Stimulated activated CD8-positive, alpha-beta memory T cell treated with anti-CD3 and anti-CD28 coated beads, Interleukin-15, amount 100 ng/mL, for 1 hour (primary cell): ENCODE measurements at regions not wholly inside any gene's neighbourhood (a gene's known extent, or its start where the extent isn't known, plus 50 kb on each side); places are given as distances from the start of the nearest gene placed in this dataset.

Experiments
- DNase-seq: peaks from one replicate; pipeline ENCODE4 v3.0.0-alpha.2; 2020; ENCODE audit warnings: low read depth

GRCh38 chr20:63115651-63116411 is 100.1 kb downstream of the YTHDF1 start:
- no peak for DNase-seq

GRCh38 chr20:63114693-63115311 is 101.1 kb downstream of the YTHDF1 start:
- no peak for DNase-seq

DNA sequence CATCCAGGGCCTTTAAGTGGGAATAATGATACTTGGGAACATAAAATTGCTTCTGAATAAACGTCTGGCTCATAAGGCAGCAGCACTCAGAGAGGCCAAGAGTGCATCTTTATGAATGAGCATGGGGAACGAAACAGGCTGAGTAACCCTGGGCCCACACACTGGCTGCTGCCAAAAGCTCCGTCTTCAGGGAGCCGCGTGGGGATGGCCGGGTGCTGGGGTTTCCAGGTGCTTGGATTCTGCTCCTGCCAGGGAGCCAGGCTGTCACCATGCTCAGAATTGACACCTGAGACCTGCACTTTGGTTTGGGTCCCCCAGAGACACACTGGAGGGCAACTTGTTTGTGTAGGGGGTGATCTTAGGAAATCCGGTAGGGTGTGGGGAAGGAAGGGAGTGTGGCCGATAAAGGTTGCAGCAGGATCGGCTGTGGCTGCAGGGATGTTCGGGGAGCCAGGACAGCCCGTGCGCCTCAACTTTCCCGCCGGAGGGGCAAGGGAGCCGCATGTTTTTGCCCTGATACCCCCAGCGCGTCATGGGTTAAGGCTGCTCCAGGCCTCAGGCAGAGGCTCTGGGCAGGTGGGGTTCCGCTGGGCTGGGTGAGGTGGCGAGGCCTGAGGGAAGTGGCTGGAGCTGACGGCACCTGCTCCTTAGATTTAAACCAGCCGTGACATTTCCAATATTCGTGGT is 101.8 kb downstream of the YTHDF1 start:
- no peak for DNase-seq

DNA sequence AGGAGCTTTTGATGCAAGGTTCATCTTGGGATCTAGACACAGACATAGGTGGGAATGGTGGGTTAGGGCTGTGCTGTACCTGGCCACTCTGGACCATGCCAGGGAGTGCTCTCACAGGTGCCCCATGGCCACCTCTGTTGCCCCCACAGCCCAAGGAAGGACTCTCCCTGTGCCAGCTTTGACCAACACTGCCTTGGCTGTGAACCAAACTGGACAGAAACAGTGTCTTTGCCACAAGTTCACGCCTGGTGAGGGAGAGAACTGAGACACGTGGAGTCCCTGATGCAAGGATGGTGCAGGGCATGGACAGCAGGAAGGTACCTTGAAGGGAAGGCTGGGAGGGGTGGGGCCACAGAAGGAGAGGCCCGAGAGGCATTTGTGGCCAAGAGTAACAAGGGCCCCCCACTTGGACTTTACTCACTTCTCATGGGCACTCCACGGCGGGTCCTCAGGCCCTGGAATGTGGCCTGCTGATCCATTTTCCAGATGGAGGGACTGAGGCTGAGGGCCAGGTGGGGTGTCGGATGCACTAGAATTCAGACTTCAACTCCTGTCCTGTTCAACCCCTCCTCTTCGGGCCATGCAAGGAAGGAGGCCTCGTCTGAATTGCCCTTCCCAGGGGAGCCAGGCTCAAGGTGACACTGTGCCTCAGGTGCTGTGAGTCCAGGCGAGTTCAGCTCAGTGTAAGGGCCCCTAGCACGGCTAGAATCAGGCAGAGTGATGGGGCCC is 103.3 kb downstream of the YTHDF1 start:
- no peak for DNase-seq

GRCh38 chr20:63108247-63108646 is 101.5 kb upstream of the BHLHE23 start:
- no peak for DNase-seq

GRCh38 chr20:63107449-63108200 is 100.9 kb upstream of the BHLHE23 start:
- no peak for DNase-seq

DNA sequence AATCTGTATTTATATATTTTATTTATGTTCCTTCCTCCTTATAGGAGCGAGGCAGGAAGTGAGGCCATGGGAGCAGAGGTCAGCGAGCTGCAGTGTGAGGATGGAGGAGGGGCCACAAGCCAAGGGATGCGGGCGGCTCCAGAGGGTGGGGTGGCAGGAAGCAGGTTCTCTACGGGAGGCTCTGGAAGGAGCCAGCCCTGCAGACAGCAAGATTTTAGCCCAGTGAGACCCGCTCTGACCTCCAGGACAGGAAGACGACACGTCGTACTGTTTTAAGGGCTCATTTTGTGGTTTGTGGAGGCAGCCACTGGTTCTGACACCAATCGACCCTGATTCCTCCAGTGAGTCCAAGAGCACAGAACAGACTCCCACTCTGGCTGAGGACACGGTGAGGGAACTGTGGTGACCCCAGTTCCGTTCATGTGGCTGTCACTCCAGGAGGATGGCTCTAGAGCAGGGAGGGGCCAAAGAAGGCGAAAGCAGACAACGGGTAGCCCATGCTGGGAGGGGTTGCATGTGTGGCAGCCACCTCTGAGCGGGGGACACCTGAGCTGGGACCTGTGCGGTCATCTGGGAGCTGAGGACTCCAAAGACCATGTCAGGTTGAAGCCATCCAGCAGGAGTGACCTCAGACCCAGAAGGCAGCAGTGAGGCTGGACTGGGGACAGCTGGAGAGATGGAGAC is 100.1 kb upstream of the BHLHE23 start:
- no peak for DNase-seq

DNA sequence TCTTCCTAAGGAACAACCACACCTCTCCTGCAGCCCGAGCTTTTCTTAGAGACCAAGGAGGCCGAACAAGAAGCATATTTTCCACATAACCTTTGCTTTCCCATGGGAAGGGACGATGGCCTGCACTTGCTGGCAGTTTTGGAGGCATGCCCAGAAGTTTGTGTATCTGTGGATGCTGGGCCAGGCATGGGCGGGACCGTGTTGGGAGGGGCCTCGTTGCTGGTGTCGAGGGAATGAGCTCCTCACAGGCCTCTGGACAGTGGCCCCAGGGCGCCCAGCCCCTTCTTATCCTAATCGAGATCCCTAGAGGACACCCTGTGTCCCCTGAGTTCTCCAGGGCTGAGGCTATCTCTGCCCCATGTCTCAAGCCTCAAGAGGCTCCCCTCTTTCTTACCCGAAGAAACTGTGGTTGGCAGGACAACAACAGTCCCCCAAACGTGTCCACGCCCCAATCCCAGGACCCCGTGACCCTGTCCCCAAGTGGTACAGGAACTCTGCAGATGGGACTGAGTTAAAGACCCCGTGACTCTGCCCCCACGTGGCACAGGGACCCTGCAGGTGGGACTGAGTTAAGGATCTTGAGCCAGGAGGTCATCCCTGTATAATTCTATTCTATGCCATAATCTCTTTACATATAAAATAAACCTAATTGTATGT is 99.5 kb upstream of the BHLHE23 start:
- DNase-seq: no peak

DNA sequence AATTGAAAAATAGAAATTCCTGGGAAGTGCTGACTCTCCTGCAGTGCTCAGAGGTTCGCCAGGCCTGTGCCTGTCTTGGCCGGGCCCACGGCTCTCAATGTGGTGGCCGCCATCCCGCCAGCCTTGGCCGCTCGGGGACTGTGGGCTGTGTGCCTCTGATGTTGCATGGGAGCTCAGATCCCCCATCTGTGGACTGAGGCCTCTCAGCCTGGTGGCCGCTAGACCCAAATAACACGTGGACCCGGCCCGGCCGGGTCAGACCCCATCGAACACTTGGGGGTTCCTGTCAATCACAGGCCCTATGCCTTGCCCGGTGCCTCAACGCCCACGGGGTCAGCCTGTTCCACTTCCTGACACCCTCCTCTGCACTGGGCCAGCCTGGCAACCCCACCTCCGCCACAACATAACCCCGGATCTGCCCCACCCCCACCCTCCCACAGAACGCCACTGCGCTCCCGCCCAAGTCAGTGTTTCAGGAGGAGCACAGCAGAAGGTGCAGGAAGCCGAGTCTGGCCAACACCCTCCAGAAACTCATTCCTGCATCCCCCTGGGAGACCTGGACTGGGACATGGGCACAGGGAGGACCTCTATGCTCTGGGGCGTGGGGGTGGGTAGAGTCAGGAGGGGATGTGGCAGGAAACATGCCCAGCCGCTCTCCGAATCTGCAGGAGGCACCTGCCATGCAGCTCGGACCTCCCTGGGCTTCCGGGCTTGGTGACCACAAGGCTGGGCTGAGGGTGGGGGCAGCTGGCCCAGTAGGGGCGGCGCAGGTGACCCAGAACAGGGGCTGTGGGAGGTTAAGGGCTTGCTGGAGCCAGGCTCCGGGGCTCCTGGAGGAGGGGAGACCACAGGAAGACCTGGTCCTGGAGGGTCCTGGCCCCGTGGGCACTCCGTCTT is 98.7 kb upstream of the BHLHE23 start:
- DNase-seq: no peak

- no peak for DNase-seq
Measured at GRCh38 chr20:63104312-63105181, 97.8 kb upstream of the BHLHE23 start.

GRCh38 chr20:63103402-63104311 is 96.9 kb upstream of the BHLHE23 start:
- no peak for DNase-seq

DNA sequence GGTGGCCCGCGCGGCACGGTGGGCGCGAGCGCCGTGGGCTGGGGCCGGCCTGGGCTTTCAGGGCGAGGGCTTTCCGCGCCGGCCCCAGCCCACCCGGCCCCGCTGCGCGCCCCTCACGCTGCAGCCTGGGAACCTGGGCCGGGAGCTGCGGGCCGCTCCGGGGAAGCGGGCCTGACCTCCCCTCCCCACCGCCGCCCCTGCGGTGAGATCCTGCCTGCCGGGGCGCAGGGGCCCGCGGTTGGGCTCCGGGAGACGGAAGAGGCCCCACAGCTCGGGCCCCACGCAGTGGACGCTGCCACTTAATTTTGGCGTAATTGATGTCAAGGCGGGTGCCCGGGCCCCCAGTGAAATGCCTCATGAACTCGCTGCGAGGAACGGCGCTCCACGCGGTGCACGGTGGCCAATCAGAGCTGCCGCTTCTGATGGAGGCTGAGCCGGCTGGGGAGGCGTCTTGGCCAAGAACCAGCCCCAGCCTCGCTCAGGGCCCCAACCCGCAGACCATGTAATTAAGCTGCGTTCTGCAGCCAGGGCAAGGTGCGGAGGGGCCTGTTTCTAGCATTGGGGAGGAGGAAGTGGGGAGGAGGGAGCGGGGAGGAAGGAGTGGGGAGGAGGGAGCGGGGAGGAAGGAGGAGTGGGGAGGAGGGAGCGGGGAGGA is 96.1 kb upstream of the BHLHE23 start:
- peak; percentile 35 for DNase-seq

- peak; percentile 14 for DNase-seq
Measured at GRCh38 chr20:63101781-63102720, 95.3 kb upstream of the BHLHE23 start.

GRCh38 chr20:63100926-63101699 is 94.3 kb upstream of the BHLHE23 start:
- no peak for DNase-seq
